A549 (cell line): ENCODE measurements at regions not wholly inside any gene's neighbourhood (a gene's known extent, or its start where the extent isn't known, plus 50 kb on each side); places are given as distances from the start of the nearest gene placed in this dataset.

ENCODE experiments used
- ATAC-seq, 2 experiments: fragments of 200-7000 bp in 1 of 2; fragments of >200 bp in 1 of 2; cut with Nextera tagmentation in 1 of 2; cut with Tn5 transposase in 1 of 2; 3 replicates each; pipeline versions ENCODE4 v1.8.0 to v1.9.1; 2018 to 2020; ENCODE audit warnings: mild to moderate bottlenecking in 1 of 2, moderate library complexity in 1 of 2
- CTCF ChIA-PET: fragments of 300-600 bp; sonication (Branson Sonifier 250); formaldehyde crosslinking; extraction: SDS; loops from one replicate; lab custom pipeline; 2021; ENCODE audit warnings: antibody characterized with exemption, inconsistent platforms; lab: Yijun Ruan, JAX
- POLR2A ChIA-PET: fragments of 350-600 bp; formaldehyde crosslinking; extraction: SDS; loops from one replicate; lab custom pipeline; 2021; ENCODE audit warnings: antibody characterized with exemption, inconsistent platforms; lab: Yijun Ruan, JAX
- DNase-seq, 2 experiments: peaks; one replicate each; pipeline versions ENCODE4 v3.0.0 to v3.0.0-alpha.2; 2011 to 2016; ENCODE audit warnings: low read depth in 1 of 2, low spot score in 1 of 2
- FAIRE-seq: peaks from 2 replicates; lab custom pipeline; 2011; peaks lifted over from hg19 to GRCh38; lab: Jason Lieb, UNC
- H3K27ac ChIP-seq, 2 experiments: fragments of >200 bp; sonication (Bioruptor Twin); formaldehyde crosslinking; 3 replicates each; pipeline ENCODE4 v1.5.1; 2016 to 2017
- H3K4me1 ChIP-seq: fragments of >200 bp; sonication (Bioruptor Twin); formaldehyde crosslinking; 3 replicates; pipeline ENCODE4 v1.6.1; 2016
- H3K4me2 ChIP-seq: fragments of >200 bp; sonication (Bioruptor Twin); formaldehyde crosslinking; 3 replicates; pipeline ENCODE4 v1.6.1; 2016
- H3K4me3 ChIP-seq: fragments of >200 bp; sonication (Bioruptor Twin); formaldehyde crosslinking; 3 replicates; pipeline ENCODE4 v1.5.1; 2016
- H3K9me3 ChIP-seq: fragments of >200 bp; sonication (Bioruptor Twin); formaldehyde crosslinking; 3 replicates; pipeline ENCODE4 v1.6.1; 2016
- BHLHE40 ChIP-seq: IDR thresholded peaks from 2 replicates; pipeline ENCODE4 v1.6.1; 2012; ENCODE audit warnings: low read depth, low read length, inconsistent platforms
- CHD4 ChIP-seq: fragments of 200-600 bp; sonication (generic); IDR thresholded peaks from 2 replicates; pipeline ENCODE4 v1.6.1; 2016; ENCODE audit warnings: antibody characterized with exemption, mild to moderate bottlenecking, borderline replicate concordance
- ELK1 ChIP-seq: fragments of 150-350 bp; IDR thresholded peaks from 2 replicates; pipeline ENCODE4 v1.6.1; 2014; ENCODE audit warnings: low read depth, mild to moderate bottlenecking, low read length
- EP300 ChIP-seq, 2 experiments: fragments of >200 bp; sonication (Bioruptor Twin); formaldehyde crosslinking; IDR thresholded peaks; 2 replicates in 1 of 2; 3 replicates in 1 of 2; pipeline ENCODE4 v1.6.1; 2016 to 2017
- ESRRA ChIP-seq: fragments of 150-350 bp; IDR thresholded peaks from 2 replicates; pipeline ENCODE4 v1.6.1; 2014; ENCODE audit warnings: mild to moderate bottlenecking, low read length, borderline replicate concordance
- FOSB ChIP-seq: fragments of 250-450 bp; sonication (Bioruptor Pico); IDR thresholded peaks from 2 replicates; pipeline ENCODE4 v1.5.0; 2020; ENCODE audit warnings: mild to moderate bottlenecking, moderate library complexity
- GATA3 ChIP-seq: IDR thresholded peaks from 2 replicates; pipeline ENCODE4 v1.6.1; 2012; ENCODE audit warnings: borderline replicate concordance
- HDAC2 ChIP-seq: fragments of 200-600 bp; sonication (generic); IDR thresholded peaks from 2 replicates; pipeline ENCODE4 v1.6.1; 2016
- HEYL ChIP-seq: fragments of 250-450 bp; sonication (Bioruptor Pico); IDR thresholded peaks from 2 replicates; pipeline ENCODE4 v1.8.0; 2021; ENCODE audit warnings: mild to moderate bottlenecking, moderate library complexity
- HOXA7 ChIP-seq: fragments of 250-450 bp; sonication (Bioruptor Pico); IDR thresholded peaks from 2 replicates; pipeline ENCODE4 v1.5.0; 2020; ENCODE audit warnings: mild to moderate bottlenecking, moderate library complexity
- JUN ChIP-seq, 2 experiments: fragments of >200 bp; sonication (Bioruptor Twin); formaldehyde crosslinking; IDR thresholded peaks; 2 replicates in 1 of 2; 3 replicates in 1 of 2; pipeline ENCODE4 v1.6.1; 2016 to 2017
- MAFK ChIP-seq: fragments of 450-650 bp; IDR thresholded peaks from 2 replicates; pipeline ENCODE4 v1.6.1; 2014; ENCODE audit not compliant: partially characterized antibody
- MAX ChIP-seq: IDR thresholded peaks from 2 replicates; pipeline ENCODE4 v1.6.1; 2012
- MAZ ChIP-seq: fragments of 150-350 bp; IDR thresholded peaks from 2 replicates; pipeline ENCODE4 v1.6.1; 2014; ENCODE audit warnings: antibody characterized with exemption, low read depth, low read length, borderline replicate concordance
- PBX3 ChIP-seq: IDR thresholded peaks from 2 replicates; pipeline ENCODE4 v1.6.1; 2012
- POLR2A ChIP-seq: IDR thresholded peaks from 2 replicates; pipeline ENCODE4 v1.6.1; 2012; ENCODE audit warnings: mild to moderate bottlenecking, low read length
- POLR2AphosphoS2 ChIP-seq: conservative IDR thresholded peaks from 2 replicates; pipeline ENCODE4 v1.6.1; 2012; ENCODE audit warnings: low read length, improper control_type of control experiment, inconsistent platforms
- RAD21 ChIP-seq, 2 experiments: fragments of >200 bp in 1 of 2; sonication (Bioruptor Twin) in 1 of 2; formaldehyde crosslinking in 1 of 2; IDR thresholded peaks in 1 of 2; conservative IDR thresholded peaks in 1 of 2; 2 replicates in 1 of 2; 3 replicates in 1 of 2; pipeline ENCODE4 v1.6.1; 2012 to 2018; ENCODE audit warnings: inconsistent platforms in 1 of 2
- RCOR1 ChIP-seq: fragments of 150-350 bp; IDR thresholded peaks from 2 replicates; pipeline ENCODE4 v1.6.1; 2014; ENCODE audit warnings: antibody characterized with exemption, low read length, low read depth
- TFCP2L1 ChIP-seq: fragments of 250-450 bp; sonication (Bioruptor Pico); IDR thresholded peaks from 2 replicates; pipeline ENCODE4 v1.5.0; 2021; ENCODE audit warnings: mild to moderate bottlenecking
- TP53 ChIP-seq: fragments of 250-450 bp; sonication (Bioruptor Pico); IDR thresholded peaks from 2 replicates; pipeline ENCODE4 v1.5.0; 2021; ENCODE audit warnings: mild to moderate bottlenecking, moderate library complexity
- ZNF302 ChIP-seq: fragments of 250-450 bp; sonication (Bioruptor Pico); IDR thresholded peaks from 2 replicates; pipeline ENCODE4 v1.9.0; 2021; ENCODE audit warnings: inconsistent platforms, mild to moderate bottlenecking, moderate library complexity
- WGBS: methylation state at CpG from one replicate; pipeline ENCODE4 v1.1.6; 2017; ENCODE audit errors: missing lambda C conversion rate; 5-methylcytosine and 5-hydroxymethylcytosine counted together
- TF ChIP-seq, protein P1 (sequence below): fragments of >200 bp; sonication (Bioruptor Twin); formaldehyde crosslinking; IDR thresholded peaks from 3 replicates; pipeline ENCODE4 v1.5.1; 2016
- TF ChIP-seq, protein P2 (sequence below): IDR thresholded peaks from 2 replicates; pipeline ENCODE4 v1.6.1; 2012; ENCODE audit warnings: low read depth, borderline replicate concordance
- TF ChIP-seq, protein P3 (sequence below): fragments of >200 bp; sonication (Bioruptor Twin); formaldehyde crosslinking; IDR thresholded peaks from 3 replicates; pipeline ENCODE4 v1.6.1; 2016

- TF ChIP-seq HEYL (CRISPR knock-in tag): no peak
Measured at GRCh38 chr10:36313142-36313541, 671.0 kb upstream of the FZD8 start (continued).

- 0 out of 3 replicates have a peak, but pooled peaks cover 5% of the 10 kb centered on the region for H3K9me3 ChIP-seq
- no peak overlapping the region for H3K4me3 ChIP-seq
- ATAC-seq (no peak), DNase-seq (no peak)
- no peak overlapping the region for H3K27ac ChIP-seq
- no peak for TF ChIP-seq HOXA7
- TF ChIP-seq, protein P1, sequence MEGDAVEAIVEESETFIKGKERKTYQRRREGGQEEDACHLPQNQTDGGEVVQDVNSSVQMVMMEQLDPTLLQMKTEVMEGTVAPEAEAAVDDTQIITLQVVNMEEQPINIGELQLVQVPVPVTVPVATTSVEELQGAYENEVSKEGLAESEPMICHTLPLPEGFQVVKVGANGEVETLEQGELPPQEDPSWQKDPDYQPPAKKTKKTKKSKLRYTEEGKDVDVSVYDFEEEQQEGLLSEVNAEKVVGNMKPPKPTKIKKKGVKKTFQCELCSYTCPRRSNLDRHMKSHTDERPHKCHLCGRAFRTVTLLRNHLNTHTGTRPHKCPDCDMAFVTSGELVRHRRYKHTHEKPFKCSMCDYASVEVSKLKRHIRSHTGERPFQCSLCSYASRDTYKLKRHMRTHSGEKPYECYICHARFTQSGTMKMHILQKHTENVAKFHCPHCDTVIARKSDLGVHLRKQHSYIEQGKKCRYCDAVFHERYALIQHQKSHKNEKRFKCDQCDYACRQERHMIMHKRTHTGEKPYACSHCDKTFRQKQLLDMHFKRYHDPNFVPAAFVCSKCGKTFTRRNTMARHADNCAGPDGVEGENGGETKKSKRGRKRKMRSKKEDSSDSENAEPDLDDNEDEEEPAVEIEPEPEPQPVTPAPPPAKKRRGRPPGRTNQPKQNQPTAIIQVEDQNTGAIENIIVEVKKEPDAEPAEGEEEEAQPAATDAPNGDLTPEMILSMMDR: no peak
- no peak for TF ChIP-seq ZNF302 (CRISPR knock-in tag)
- TF ChIP-seq MAX: no peak
- no peak for TF ChIP-seq HDAC2
- no peak for TF ChIP-seq GATA3
- no peak for TF ChIP-seq CHD4
- TF ChIP-seq HEYL (CRISPR knock-in tag): no peak
- no peak for TF ChIP-seq POLR2A
- no peak for TF ChIP-seq RCOR1
- no peak for TF ChIP-seq PBX3
- no peak for TF ChIP-seq MAZ
- TF ChIP-seq JUN (IDR thresholded peaks at IDR 0.05): no peak
- no peak for TF ChIP-seq ESRRA
- no peak for TF ChIP-seq POLR2AphosphoS2
- TF ChIP-seq, all 56 proteins: peak for 0
- Histone ChIP-seq H3K4me1 (no peaks in the 10 kb centered on the region), H3K4me2 (no peak overlapping the region)
- POLR2A ChIA-PET: no interaction called here
- FAIRE-seq: no peak
- CTCF ChIA-PET: no interaction called here
Measured at GRCh38 chr10:36303896-36304295, 661.8 kb upstream of the FZD8 start.

GRCh38 chr10:36302086-36302485 is 660.0 kb upstream of the FZD8 start:
- POLR2A ChIA-PET: no interaction called here
- no peak for ATAC-seq
- Histone ChIP-seq H3K4me1 (no peaks in the 10 kb centered on the region), H3K27ac (no peak overlapping the region), H3K4me3 (no peak overlapping the region), H3K4me2 (no peak overlapping the region), H3K9me3 (0 out of 3 replicates have a peak, but pooled peaks cover 5% of the 10 kb centered on the region)
- no peak for DNase-seq
- CTCF ChIA-PET: no interaction called here
- WGBS: 64% methylated on average over 2 of the region's 2 CpGs
- no peak for FAIRE-seq
- TF ChIP-seq TP53 (CRISPR knock-in tag): no peak
- TF ChIP-seq ELK1: no peak
- no peak for TF ChIP-seq MAFK
- TF ChIP-seq BHLHE40: no peak
- TF ChIP-seq, protein P2, sequence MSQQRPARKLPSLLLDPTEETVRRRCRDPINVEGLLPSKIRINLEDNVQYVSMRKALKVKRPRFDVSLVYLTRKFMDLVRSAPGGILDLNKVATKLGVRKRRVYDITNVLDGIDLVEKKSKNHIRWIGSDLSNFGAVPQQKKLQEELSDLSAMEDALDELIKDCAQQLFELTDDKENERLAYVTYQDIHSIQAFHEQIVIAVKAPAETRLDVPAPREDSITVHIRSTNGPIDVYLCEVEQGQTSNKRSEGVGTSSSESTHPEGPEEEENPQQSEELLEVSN: no peak
- TF ChIP-seq FOSB: no peak
- no peak for TF ChIP-seq EP300 (IDR thresholded peaks at IDR 0.05)
- TF ChIP-seq, protein P3, sequence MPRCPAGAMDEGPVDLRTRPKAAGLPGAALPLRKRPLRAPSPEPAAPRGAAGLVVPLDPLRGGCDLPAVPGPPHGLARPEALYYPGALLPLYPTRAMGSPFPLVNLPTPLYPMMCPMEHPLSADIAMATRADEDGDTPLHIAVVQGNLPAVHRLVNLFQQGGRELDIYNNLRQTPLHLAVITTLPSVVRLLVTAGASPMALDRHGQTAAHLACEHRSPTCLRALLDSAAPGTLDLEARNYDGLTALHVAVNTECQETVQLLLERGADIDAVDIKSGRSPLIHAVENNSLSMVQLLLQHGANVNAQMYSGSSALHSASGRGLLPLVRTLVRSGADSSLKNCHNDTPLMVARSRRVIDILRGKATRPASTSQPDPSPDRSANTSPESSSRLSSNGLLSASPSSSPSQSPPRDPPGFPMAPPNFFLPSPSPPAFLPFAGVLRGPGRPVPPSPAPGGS: no peak
- TF ChIP-seq RAD21 (conservative IDR thresholded peaks at IDR 0.05 in 1 of 2, IDR thresholded peaks at IDR 0.05 in 1 of 2): no peak
- TF ChIP-seq TFCP2L1 (CRISPR knock-in tag): no peak
